GM12878 (cell line): ENCODE measurements at regions not wholly inside any gene's neighbourhood (a gene's known extent, or its start where the extent isn't known, plus 50 kb on each side); places are given as distances from the start of the nearest gene placed in this dataset.

Experiments used
- ATAC-seq: fragments of 200-7000 bp; cut with Tn5 transposase; 3 replicates; pipeline ENCODE4 v1.9.1; 2020; ENCODE audit warnings: mild to moderate bottlenecking, moderate library complexity
- BruUV-seq: library from RNA; stranded (reverse); fragments of 400-500 nt; replicated peaks from 2 replicates; lab custom pipeline; 2021; lab: Mats Ljungman, UMichigan
- CTCF ChIA-PET: fragments of 300-600 bp; sonication (Branson Sonifier 250); formaldehyde crosslinking; extraction: SDS; loops from one replicate; lab custom pipeline; 2021; ENCODE audit warnings: inconsistent platforms; lab: Yijun Ruan, JAX
- POLR2A ChIA-PET: fragments of 350-600 bp; formaldehyde crosslinking; extraction: SDS; loops from one replicate; lab custom pipeline; 2021; ENCODE audit warnings: inconsistent platforms; lab: Charles Lee
- RAD21 ChIA-PET: fragments of 300-600 bp; sonication (Branson Sonifier 250); formaldehyde crosslinking; loops from one replicate; lab custom pipeline; 2023; ENCODE audit warnings: antibody characterized with exemption; ENCODE audit not compliant: unreplicated experiment; lab: Charles Lee
- SMC1A ChIA-PET: fragments of 300-600 bp; sonication (Branson Sonifier 250); formaldehyde crosslinking; loops from one replicate; lab custom pipeline; 2023; ENCODE audit not compliant: unreplicated experiment, uncharacterized antibody; lab: Charles Lee
- DNase-seq: peaks from one replicate; pipeline ENCODE4 v3.0.0-alpha.2; 2011; ENCODE audit warnings: low read depth, low spot score
- FAIRE-seq: peaks from 3 replicates; lab custom pipeline; 2011; peaks lifted over from hg19 to GRCh38; lab: Jason Lieb, UNC
- H2AFZ ChIP-seq: 2 replicates; pipeline ENCODE4 v1.6.0; 2011; ENCODE audit warnings: low read depth, low read length, control low read depth; ENCODE audit not compliant: control insufficient read depth
- H3K27ac ChIP-seq: 2 replicates; pipeline ENCODE4 v1.5.1; 2011; ENCODE audit warnings: control low read depth; ENCODE audit not compliant: control insufficient read depth, insufficient read depth
- H3K27me3 ChIP-seq, 2 experiments: replicated peaks in 1 of 2; 2 replicates each; pipeline versions ENCODE4 v1.6.0 to v1.6.1; 2011; ENCODE audit warnings: low read length in 1 of 2; ENCODE audit not compliant: control insufficient read depth in 2 of 2, insufficient read depth in 2 of 2
- H3K36me3 ChIP-seq, 2 experiments: 2 replicates each; pipeline ENCODE4 v1.5.1; 2011; ENCODE audit warnings: low read length in 1 of 2; ENCODE audit not compliant: control insufficient read depth in 2 of 2, insufficient read depth in 2 of 2
- H3K4me1 ChIP-seq: 2 replicates; pipeline ENCODE4 v1.6.1; 2011; ENCODE audit warnings: mild to moderate bottlenecking, low read length, moderate library complexity, mixed read lengths; ENCODE audit not compliant: control insufficient read depth, insufficient read depth
- H3K4me2 ChIP-seq: 2 replicates; pipeline ENCODE4 v1.6.0; 2011; ENCODE audit warnings: control low read depth; ENCODE audit not compliant: control insufficient read depth, insufficient read depth
- H3K4me3 ChIP-seq: fragments of 200-600 bp; sonication (generic); 2 replicates; pipeline ENCODE4 v1.5.1; 2016
- H3K79me2 ChIP-seq: 2 replicates; pipeline ENCODE4 v1.6.0; 2011; ENCODE audit warnings: low read length; ENCODE audit not compliant: control insufficient read depth, insufficient read depth
- H3K9ac ChIP-seq: 2 replicates; pipeline ENCODE4 v1.8.0; 2011; ENCODE audit warnings: low read length, control low read depth, mixed read lengths; ENCODE audit not compliant: control insufficient read depth, insufficient read depth
- H3K9me3 ChIP-seq: replicated peaks from 3 replicates; pipeline ENCODE4 v1.5.1; 2011; ENCODE audit warnings: mild to moderate bottlenecking, low read length; ENCODE audit not compliant: control insufficient read depth, insufficient read depth
- H4K20me1 ChIP-seq: 2 replicates; pipeline ENCODE4 v1.6.0; 2011; ENCODE audit not compliant: control insufficient read depth, insufficient read depth
- CBFB ChIP-seq: IDR thresholded peaks from 2 replicates; pipeline ENCODE4 v1.6.1; 2016; ENCODE audit warnings: antibody characterized with exemption, low read depth
- HCFC1 ChIP-seq: fragments of 150-350 bp; IDR thresholded peaks from 2 replicates; pipeline ENCODE4 v1.6.1; 2014; ENCODE audit warnings: low read length
- LARP7 ChIP-seq: fragments of 450-650 bp; IDR thresholded peaks from 2 replicates; pipeline ENCODE4 v1.6.1; 2017; ENCODE audit warnings: mild to moderate bottlenecking
- RAD21 ChIP-seq: IDR thresholded peaks from 2 replicates; pipeline ENCODE4 v1.6.1; 2011; ENCODE audit warnings: mild to moderate bottlenecking, low read depth, low read length, moderate library complexity; ENCODE audit not compliant: insufficient read depth
- RAD51 ChIP-seq: fragments of 450-650 bp; IDR thresholded peaks from 2 replicates; pipeline ENCODE4 v1.6.1; 2016; ENCODE audit warnings: moderate library complexity, mild to moderate bottlenecking, inconsistent platforms
- SMC3 ChIP-seq: IDR thresholded peaks from 2 replicates; pipeline ENCODE4 v1.6.1; 2011; ENCODE audit warnings: low read length, improper control_type of control experiment, borderline replicate concordance
- TAF1 ChIP-seq: IDR thresholded peaks from 2 replicates; pipeline ENCODE4 v1.6.1; 2011; ENCODE audit warnings: mild to moderate bottlenecking, low read depth, low read length, borderline replicate concordance
- WGBS: methylation state at CpG from one replicate; pipeline ENCODE4 v1.1.6; 2016; ENCODE audit warnings: low lambda C conversion rate; ENCODE audit not compliant: insufficient replicate concordance, insufficient coverage; ENCODE audit errors: missing lambda C conversion rate; 5-methylcytosine and 5-hydroxymethylcytosine counted together
- in situ Hi-C: fragments of 300-500 bp; cut with MboI; formaldehyde crosslinking; loops from 9 replicates; pipeline ENCODE4 v1.14.3; 2018; ENCODE audit warnings: mixed read lengths
- intact Hi-C: fragments of 100-400 bp; cut with micrococcal nuclease; formaldehyde crosslinking; loops from one replicate; pipeline ENCODE4 v1.14.2; 2022; ENCODE audit not compliant: unreplicated experiment
- TF ChIP-seq, protein P1 (sequence below), 3 experiments: IDR thresholded peaks in 2 of 3; conservative IDR thresholded peaks in 1 of 3; 2 replicates each; pipeline ENCODE4 v1.5.1; 2011; ENCODE audit warnings: low read depth in 3 of 3, low read length in 3 of 3, mild to moderate bottlenecking in 3 of 3, control low read depth in 2 of 3, moderate library complexity in 2 of 3, inconsistent platforms in 1 of 3, mixed read lengths in 1 of 3; ENCODE audit not compliant: control insufficient read depth in 2 of 3, insufficient read depth in 1 of 3; ENCODE audit errors: extremely low read depth in 1 of 3

DNA sequence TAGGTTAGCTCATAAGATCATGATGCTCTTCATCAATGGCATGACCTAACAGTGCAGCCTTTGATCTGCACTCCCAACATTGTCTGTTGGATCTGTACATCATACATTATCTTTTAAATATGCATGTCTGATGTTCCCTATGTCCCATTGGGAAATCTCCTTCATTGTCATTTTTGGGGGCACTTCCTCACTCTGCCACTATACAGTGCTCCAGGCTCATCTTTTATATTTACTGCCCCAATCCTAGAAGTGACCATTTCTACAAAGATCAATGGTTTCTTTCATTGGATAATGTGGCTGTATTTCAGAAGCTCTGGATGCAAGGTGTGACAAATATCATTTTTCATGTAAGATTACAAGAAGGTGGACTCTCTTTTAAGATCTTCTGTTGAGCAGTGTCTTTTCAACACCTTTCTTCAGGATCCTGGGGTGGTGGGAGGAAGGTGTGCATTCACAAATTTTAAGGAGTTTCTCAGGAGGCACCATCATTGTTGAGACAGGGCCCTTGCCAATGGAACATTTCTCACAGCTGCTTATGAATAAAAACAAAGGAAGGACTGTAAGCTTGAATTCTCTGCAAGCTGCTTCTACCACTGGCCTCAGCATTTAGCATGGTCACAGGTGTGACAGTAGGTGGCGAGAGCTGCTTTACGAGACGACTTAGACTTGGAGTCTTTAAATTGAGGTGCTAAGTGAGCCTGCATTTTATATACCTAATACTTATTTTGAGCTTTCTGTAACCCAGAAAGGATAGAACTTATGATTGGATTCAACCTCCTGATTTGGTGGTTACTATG lies 403.0 kb downstream of the LMO7 start:
- ChIA-PET POLR2A (no interaction called here), CTCF (interaction anchor here (1.2 to 1.4 kb wide), 3 partner anchors 21 to 865 kb away, joined by 3 to 4 read pairs (median 3); no protein-coding TSS in a partner anchor)

More for the DNA sequence above, 403.0 kb downstream of the LMO7 start:
- no TSS peak for BruUV-seq
- 10% methylated on average over 3 of the region's 3 CpGs for WGBS
- no peaks in the 10 kb centered on the region for H3K4me1 ChIP-seq
- H4K20me1 ChIP-seq, result no peaks in the 10 kb centered on the region
- H3K9ac ChIP-seq, result no peak overlapping the region
- no peak for DNase-seq
- in situ Hi-C loops, result no loop called here
- no peak overlapping the region for H2AFZ ChIP-seq
- intact Hi-C loops, result no loop called here
- no peaks in the 10 kb centered on the region for H3K9me3 ChIP-seq
- no peak for ATAC-seq
- no peaks in the 10 kb centered on the region for H3K27me3 ChIP-seq
- no peak overlapping the region for H3K4me2 ChIP-seq
- no peak overlapping the region for H3K4me3 ChIP-seq
- ChIA-PET SMC1A (interaction anchor here (1.6 kb wide), 1 partner anchor 9 kb away, joined by 4 read pairs; no protein-coding TSS in a partner anchor), RAD21 (interaction anchor here (0.5 to 0.6 kb wide), 2 partner anchors 63 to 433 kb away, joined by 3 to 5 read pairs; no protein-coding TSS in a partner anchor)
- no peak overlapping the region for H3K27ac ChIP-seq
- H3K36me3 ChIP-seq, result no peaks in the 10 kb centered on the region
- no peaks in the 10 kb centered on the region for H3K79me2 ChIP-seq
- no peak for FAIRE-seq
- TF ChIP-seq HCFC1 (no peak), RAD51 (no peak), LARP7 (no peak), SMC3 (0 out of 2 replicates have a peak, but pooled peaks have one; percentile 2), CBFB (no peak), RAD21 (0 out of 2 replicates have a peak, but pooled peaks have one; percentile 21), TAF1 (no peak)
- TF ChIP-seq, protein P1, sequence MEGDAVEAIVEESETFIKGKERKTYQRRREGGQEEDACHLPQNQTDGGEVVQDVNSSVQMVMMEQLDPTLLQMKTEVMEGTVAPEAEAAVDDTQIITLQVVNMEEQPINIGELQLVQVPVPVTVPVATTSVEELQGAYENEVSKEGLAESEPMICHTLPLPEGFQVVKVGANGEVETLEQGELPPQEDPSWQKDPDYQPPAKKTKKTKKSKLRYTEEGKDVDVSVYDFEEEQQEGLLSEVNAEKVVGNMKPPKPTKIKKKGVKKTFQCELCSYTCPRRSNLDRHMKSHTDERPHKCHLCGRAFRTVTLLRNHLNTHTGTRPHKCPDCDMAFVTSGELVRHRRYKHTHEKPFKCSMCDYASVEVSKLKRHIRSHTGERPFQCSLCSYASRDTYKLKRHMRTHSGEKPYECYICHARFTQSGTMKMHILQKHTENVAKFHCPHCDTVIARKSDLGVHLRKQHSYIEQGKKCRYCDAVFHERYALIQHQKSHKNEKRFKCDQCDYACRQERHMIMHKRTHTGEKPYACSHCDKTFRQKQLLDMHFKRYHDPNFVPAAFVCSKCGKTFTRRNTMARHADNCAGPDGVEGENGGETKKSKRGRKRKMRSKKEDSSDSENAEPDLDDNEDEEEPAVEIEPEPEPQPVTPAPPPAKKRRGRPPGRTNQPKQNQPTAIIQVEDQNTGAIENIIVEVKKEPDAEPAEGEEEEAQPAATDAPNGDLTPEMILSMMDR (IDR thresholded peaks at IDR 0.05 in 2 of 3, conservative IDR thresholded peaks at IDR 0.05 in 1 of 3; ENCODE audit: control insufficient read depth in 2 of 3, extremely low read depth in 1 of 3, insufficient read depth in 1 of 3, low read depth in 3 of 3, low read length in 3 of 3), result 0 out of 6 replicates have a peak, but pooled peaks of 1 of the 3 experiments have one; percentile 8
